ENCODE measurements at regions not wholly inside any gene's neighbourhood (a gene's known extent, or its start where the extent isn't known, plus 50 kb on each side); places are given as distances from the start of the nearest gene placed in this dataset.

GRCh38 chr13:63128716-63129115 lies 1713.1 kb upstream of the PCDH20 start:
- no peak for TF ChIP-seq GATA2 (IDR thresholded peaks at IDR 0.05; ENCODE audit: low read depth, low read length)
- TF ChIP-seq GATA3 (IDR thresholded peaks at IDR 0.05; ENCODE audit: low read depth, low read length): no peak

GRCh38 chr13:63124863-63125262 lies 1709.2 kb upstream of the PCDH20 start:
- TF ChIP-seq GATA2 (IDR thresholded peaks at IDR 0.05; ENCODE audit: low read depth, low read length): no peak
- no peak for TF ChIP-seq GATA3 (IDR thresholded peaks at IDR 0.05; ENCODE audit: low read depth, low read length)

- TF ChIP-seq GATA2 (IDR thresholded peaks at IDR 0.05; ENCODE audit: low read depth, low read length) (no peak), GATA3 (IDR thresholded peaks at IDR 0.05; ENCODE audit: low read depth, low read length) (no peak)
These were observed 1705.2 kb upstream of the PCDH20 start for GRCh38 chr13:63120883-63121282.

- TF ChIP-seq GATA3 (IDR thresholded peaks at IDR 0.05; ENCODE audit: low read depth, low read length): no peak
- no peak for TF ChIP-seq GATA2 (IDR thresholded peaks at IDR 0.05; ENCODE audit: low read depth, low read length)
These were observed 1702.1 kb upstream of the PCDH20 start for GRCh38 chr13:63117710-63118109.

- TF ChIP-seq GATA2 (IDR thresholded peaks at IDR 0.05; ENCODE audit: low read depth, low read length): no peak
- TF ChIP-seq GATA3 (IDR thresholded peaks at IDR 0.05; ENCODE audit: low read depth, low read length): no peak
These were observed 1697.2 kb upstream of the PCDH20 start for GRCh38 chr13:63112799-63113395.

GRCh38 chr13:63110466-63110865 lies 1694.8 kb upstream of the PCDH20 start:
- TF ChIP-seq GATA2 (IDR thresholded peaks at IDR 0.05; ENCODE audit: low read depth, low read length): no peak
- TF ChIP-seq GATA3 (IDR thresholded peaks at IDR 0.05; ENCODE audit: low read depth, low read length): no peak

GRCh38 chr13:63107179-63107943 lies 1691.7 kb upstream of the PCDH20 start:
- no peak for TF ChIP-seq GATA2 (IDR thresholded peaks at IDR 0.05; ENCODE audit: low read depth, low read length)
- no peak for TF ChIP-seq GATA3 (IDR thresholded peaks at IDR 0.05; ENCODE audit: low read depth, low read length)

- TF ChIP-seq GATA2 (IDR thresholded peaks at IDR 0.05; ENCODE audit: low read depth, low read length) (no peak; the same call in 1 of the 2 replicates), GATA3 (IDR thresholded peaks at IDR 0.05; ENCODE audit: low read depth, low read length) (peak; percentile 62)
These were observed 1679.1 kb upstream of the PCDH20 start for GRCh38 chr13:63094717-63095116.

- no peak for TF ChIP-seq GATA3 (IDR thresholded peaks at IDR 0.05; ENCODE audit: low read depth, low read length)
- TF ChIP-seq GATA2 (IDR thresholded peaks at IDR 0.05; ENCODE audit: low read depth, low read length): no peak
These were observed 1678.3 kb upstream of the PCDH20 start for GRCh38 chr13:63093907-63094469.

GRCh38 chr13:63092456-63092855 lies 1676.8 kb upstream of the PCDH20 start:
- TF ChIP-seq GATA2 (IDR thresholded peaks at IDR 0.05; ENCODE audit: low read depth, low read length) (no peak), GATA3 (IDR thresholded peaks at IDR 0.05; ENCODE audit: low read depth, low read length) (no peak)

GRCh38 chr13:63090524-63090923 lies 1674.9 kb upstream of the PCDH20 start:
- no peak for TF ChIP-seq GATA3 (IDR thresholded peaks at IDR 0.05; ENCODE audit: low read depth, low read length)
- no peak for TF ChIP-seq GATA2 (IDR thresholded peaks at IDR 0.05; ENCODE audit: low read depth, low read length)

- no peak for TF ChIP-seq GATA3 (IDR thresholded peaks at IDR 0.05; ENCODE audit: low read depth, low read length)
- TF ChIP-seq GATA2 (IDR thresholded peaks at IDR 0.05; ENCODE audit: low read depth, low read length): no peak
These were observed 1672.6 kb upstream of the PCDH20 start for GRCh38 chr13:63088226-63088625.

GRCh38 chr13:63086286-63086685 lies 1670.6 kb upstream of the PCDH20 start:
- TF ChIP-seq GATA3 (IDR thresholded peaks at IDR 0.05; ENCODE audit: low read depth, low read length) (no peak), GATA2 (IDR thresholded peaks at IDR 0.05; ENCODE audit: low read depth, low read length) (no peak)

- no peak for TF ChIP-seq GATA3 (IDR thresholded peaks at IDR 0.05; ENCODE audit: low read depth, low read length)
- TF ChIP-seq GATA2 (IDR thresholded peaks at IDR 0.05; ENCODE audit: low read depth, low read length): no peak
These were observed 1670.2 kb upstream of the PCDH20 start for GRCh38 chr13:63085851-63086250.
